Neural crest cell (in vitro differentiated cells): ENCODE measurements at regions not wholly inside any gene's neighbourhood (a gene's known extent, or its start where the extent isn't known, plus 50 kb on each side); places are given as distances from the start of the nearest gene placed in this dataset.
A peak's percentile ranks its signal among the peaks of the same experiment; 100 is the strongest.

Experiments
- DNase-seq: peaks from one replicate; pipeline ENCODE4 v3.0.0; 2021; ENCODE audit warnings: low read depth, mixed read lengths, low spot score
- H3K27ac Mint-ChIP-seq: one replicate; pipeline ENCODE4 v1.8.0; 2021; ENCODE audit warnings: mild to moderate bottlenecking, mixed read lengths; ENCODE audit not compliant: unreplicated experiment
- H3K27me3 Mint-ChIP-seq: 2 replicates; pipeline ENCODE4 v1.8.0; 2021; ENCODE audit warnings: low read depth, mild to moderate bottlenecking, mixed read lengths
- H3K36me3 Mint-ChIP-seq: 2 replicates; pipeline ENCODE4 v1.8.0; 2021; ENCODE audit warnings: low read depth, mild to moderate bottlenecking, mixed read lengths
- H3K4me1 Mint-ChIP-seq: 2 replicates; pipeline ENCODE4 v1.8.0; 2021; ENCODE audit warnings: mixed read lengths
- H3K4me3 Mint-ChIP-seq: one replicate; pipeline ENCODE4 v1.8.0; 2021; ENCODE audit warnings: mild to moderate bottlenecking, mixed read lengths
- H3K9me3 Mint-ChIP-seq: 2 replicates; pipeline ENCODE4 v1.8.0; 2021; ENCODE audit warnings: mixed read lengths
- CTCF ChIP-seq: fragments of 200-600 bp; sonication (generic); conservative IDR thresholded peaks from 2 replicates; pipeline ENCODE4 v1.5.0; 2021; ENCODE audit warnings: antibody characterized with exemption, mild to moderate bottlenecking

- H3K4me3 Mint-ChIP-seq: no peak overlapping the region
Measured at GRCh38 chr3:59374818-59375211, 325.0 kb upstream of the CFAP20DC start.

GRCh38 chr3:59374091-59374817, 324.4 kb upstream of the CFAP20DC start:
- no peak overlapping the region for H3K4me3 Mint-ChIP-seq
- peaks cover 10% of the 10 kb centered on the region for H3K9me3 Mint-ChIP-seq
- peaks cover 27% of the 10 kb centered on the region for H3K4me1 Mint-ChIP-seq
- H3K27ac Mint-ChIP-seq: peak overlapping the region; percentile 82
- TF ChIP-seq CTCF: no peak
- no peak for DNase-seq
- peaks cover 2% of the 10 kb centered on the region for H3K36me3 Mint-ChIP-seq
- no peaks in the 10 kb centered on the region for H3K27me3 Mint-ChIP-seq

More at GRCh38 chr3:59374818-59375211, 325.0 kb upstream of the CFAP20DC start:
- Mint-ChIP-seq H3K4me1 (peaks cover 27% of the 10 kb centered on the region), H3K27ac (peak overlapping the region; percentile 82), H3K27me3 (no peaks in the 10 kb centered on the region), H3K36me3 (peaks cover 2% of the 10 kb centered on the region), H3K9me3 (peaks cover 10% of the 10 kb centered on the region)
- TF ChIP-seq CTCF: no peak
- peak; percentile 3 for DNase-seq

GRCh38 chr3:59372346-59372745, 322.5 kb upstream of the CFAP20DC start:
- Mint-ChIP-seq H3K9me3 (peaks cover 10% of the 10 kb centered on the region), H3K4me1 (peaks cover 27% of the 10 kb centered on the region), H3K4me3 (no peak overlapping the region), H3K36me3 (peaks cover 2% of the 10 kb centered on the region), H3K27me3 (no peaks in the 10 kb centered on the region), H3K27ac (no peak overlapping the region)
- no peak for DNase-seq
- TF ChIP-seq CTCF: no peak

GRCh38 chr3:59368900-59369675, 319.3 kb upstream of the CFAP20DC start:
- Mint-ChIP-seq H3K4me1 (peaks cover 20% of the 10 kb centered on the region), H3K27me3 (no peaks in the 10 kb centered on the region), H3K4me3 (no peak overlapping the region), H3K9me3 (peaks cover 2% of the 10 kb centered on the region), H3K27ac (no peak overlapping the region), H3K36me3 (no peaks in the 10 kb centered on the region)
- TF ChIP-seq CTCF: no peak
- no peak for DNase-seq

- peaks cover 8% of the 10 kb centered on the region for H3K4me1 Mint-ChIP-seq
- no peak overlapping the region for H3K4me3 Mint-ChIP-seq
- TF ChIP-seq CTCF: no peak
- H3K27ac Mint-ChIP-seq: no peak overlapping the region
- H3K27me3 Mint-ChIP-seq: no peaks in the 10 kb centered on the region
- DNase-seq: no peak
- H3K36me3 Mint-ChIP-seq: no peaks in the 10 kb centered on the region
- H3K9me3 Mint-ChIP-seq: peaks cover 5% of the 10 kb centered on the region
Measured at GRCh38 chr3:59367150-59367549, 317.3 kb upstream of the CFAP20DC start.
